SK-N-SH (cell line): ENCODE measurements at regions not wholly inside any gene's neighbourhood (a gene's known extent, or its start where the extent isn't known, plus 50 kb on each side); places are given as distances from the start of the nearest gene placed in this dataset.

Source experiments
- RCOR1 ChIP-seq: fragments of 150-350 bp; IDR thresholded peaks from 2 replicates; pipeline ENCODE4 v1.6.1; 2017; ENCODE audit warnings: antibody characterized with exemption, low read length
- TAF1 ChIP-seq: IDR thresholded peaks from 2 replicates; pipeline ENCODE4 v1.6.1; 2012; ENCODE audit warnings: low read depth, mild to moderate bottlenecking, low read length, moderate library complexity, borderline replicate concordance
- TF ChIP-seq, protein P1 (sequence below): fragments of 200-600 bp; sonication (generic); IDR thresholded peaks from 2 replicates; pipeline ENCODE4 v1.6.1; 2017; ENCODE audit warnings: antibody characterized with exemption, mild to moderate bottlenecking, moderate library complexity
- TF ChIP-seq, protein P2 (sequence below): fragments of 150-350 bp; IDR thresholded peaks from 2 replicates; pipeline ENCODE4 v1.6.1; 2016; ENCODE audit warnings: mild to moderate bottlenecking, low read depth, low read length

DNA sequence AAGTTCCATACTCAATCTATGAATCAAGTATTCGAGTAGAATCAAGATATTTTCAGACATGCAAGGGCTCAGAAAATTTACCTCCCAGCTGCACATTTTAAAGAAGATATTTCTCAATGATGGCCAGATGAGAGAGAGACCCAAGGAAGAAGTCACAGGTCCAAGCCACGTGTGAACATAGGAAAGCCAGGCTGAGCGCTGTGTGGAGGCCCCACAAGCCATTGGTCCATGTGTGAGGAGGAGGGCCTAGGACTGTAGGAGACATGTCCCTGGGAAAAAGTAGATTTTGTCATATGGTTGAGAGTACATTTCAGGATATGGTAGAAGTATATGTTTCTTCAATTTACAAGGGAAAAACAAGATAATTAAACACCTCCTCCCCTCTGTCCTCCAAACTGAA lies 115.8 kb upstream of the RPS23 start:
- TF ChIP-seq TAF1 = no peak
- TF ChIP-seq, protein P1, sequence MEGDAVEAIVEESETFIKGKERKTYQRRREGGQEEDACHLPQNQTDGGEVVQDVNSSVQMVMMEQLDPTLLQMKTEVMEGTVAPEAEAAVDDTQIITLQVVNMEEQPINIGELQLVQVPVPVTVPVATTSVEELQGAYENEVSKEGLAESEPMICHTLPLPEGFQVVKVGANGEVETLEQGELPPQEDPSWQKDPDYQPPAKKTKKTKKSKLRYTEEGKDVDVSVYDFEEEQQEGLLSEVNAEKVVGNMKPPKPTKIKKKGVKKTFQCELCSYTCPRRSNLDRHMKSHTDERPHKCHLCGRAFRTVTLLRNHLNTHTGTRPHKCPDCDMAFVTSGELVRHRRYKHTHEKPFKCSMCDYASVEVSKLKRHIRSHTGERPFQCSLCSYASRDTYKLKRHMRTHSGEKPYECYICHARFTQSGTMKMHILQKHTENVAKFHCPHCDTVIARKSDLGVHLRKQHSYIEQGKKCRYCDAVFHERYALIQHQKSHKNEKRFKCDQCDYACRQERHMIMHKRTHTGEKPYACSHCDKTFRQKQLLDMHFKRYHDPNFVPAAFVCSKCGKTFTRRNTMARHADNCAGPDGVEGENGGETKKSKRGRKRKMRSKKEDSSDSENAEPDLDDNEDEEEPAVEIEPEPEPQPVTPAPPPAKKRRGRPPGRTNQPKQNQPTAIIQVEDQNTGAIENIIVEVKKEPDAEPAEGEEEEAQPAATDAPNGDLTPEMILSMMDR = no peak
- TF ChIP-seq RCOR1 = no peak
- TF ChIP-seq, protein P2, sequence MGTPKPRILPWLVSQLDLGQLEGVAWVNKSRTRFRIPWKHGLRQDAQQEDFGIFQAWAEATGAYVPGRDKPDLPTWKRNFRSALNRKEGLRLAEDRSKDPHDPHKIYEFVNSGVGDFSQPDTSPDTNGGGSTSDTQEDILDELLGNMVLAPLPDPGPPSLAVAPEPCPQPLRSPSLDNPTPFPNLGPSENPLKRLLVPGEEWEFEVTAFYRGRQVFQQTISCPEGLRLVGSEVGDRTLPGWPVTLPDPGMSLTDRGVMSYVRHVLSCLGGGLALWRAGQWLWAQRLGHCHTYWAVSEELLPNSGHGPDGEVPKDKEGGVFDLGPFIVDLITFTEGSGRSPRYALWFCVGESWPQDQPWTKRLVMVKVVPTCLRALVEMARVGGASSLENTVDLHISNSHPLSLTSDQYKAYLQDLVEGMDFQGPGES = no peak
